WTC11 (cell line): ENCODE measurements at regions not wholly inside any gene's neighbourhood (a gene's known extent, or its start where the extent isn't known, plus 50 kb on each side); places are given as distances from the start of the nearest gene placed in this dataset.

Experiments
- ATAC-seq: fragments of 200-7000 bp; cut with Tn5 transposase; 2 replicates; pipeline ENCODE4 v1.10.0; 2021; ENCODE audit warnings: mild to moderate bottlenecking, moderate library complexity
- CTCF ChIA-PET: fragments of 300-600 bp; sonication (Branson Sonifier 250); formaldehyde crosslinking; loops from one replicate; lab custom pipeline; 2021; ENCODE audit warnings: antibody characterized with exemption; lab: Charles Lee
- POLR2A ChIA-PET: fragments of 350-600 bp; sonication (Branson Sonifier 250); formaldehyde crosslinking; loops from one replicate; lab custom pipeline; 2021; ENCODE audit warnings: antibody characterized with exemption; lab: Charles Lee
- DNase-seq: peaks from one replicate; pipeline ENCODE4 v3.0.0; 2021; ENCODE audit warnings: low spot score
- H3K27ac Mint-ChIP-seq: 2 replicates; pipeline ENCODE4 v1.8.0; 2021; ENCODE audit warnings: mixed read lengths
- H3K27me3 Mint-ChIP-seq: 2 replicates; pipeline ENCODE4 v1.8.0; 2021; ENCODE audit warnings: low read depth, mild to moderate bottlenecking, moderate library complexity, mixed read lengths
- H3K36me3 Mint-ChIP-seq: 2 replicates; pipeline ENCODE4 v1.8.0; 2021; ENCODE audit warnings: mixed read lengths
- H3K4me1 Mint-ChIP-seq: 2 replicates; pipeline ENCODE4 v1.8.0; 2022; ENCODE audit warnings: mixed read lengths
- H3K4me3 Mint-ChIP-seq: 2 replicates; pipeline ENCODE4 v1.8.0; 2021; ENCODE audit warnings: mild to moderate bottlenecking, moderate library complexity, mixed read lengths
- H3K9me3 Mint-ChIP-seq: 2 replicates; pipeline ENCODE4 v1.8.0; 2021; ENCODE audit warnings: mixed read lengths
- AFF4 ChIP-seq: sonication (generic); formaldehyde crosslinking; IDR thresholded peaks from 2 replicates; pipeline ENCODE4 v1.8.1; 2023; ENCODE audit warnings: mild to moderate bottlenecking, missing genetic modification reagents, borderline replicate concordance
- CBFB ChIP-seq: sonication (generic); formaldehyde crosslinking; IDR thresholded peaks from 2 replicates; pipeline ENCODE4 v1.8.1; 2022; ENCODE audit warnings: mild to moderate bottlenecking, low read depth, missing genetic modification reagents
- CDX4 ChIP-seq: fragments of 250-450 bp; sonication (Bioruptor Pico); IDR thresholded peaks from 2 replicates; pipeline ENCODE4 v1.9.0; 2021; ENCODE audit warnings: moderate library complexity, mild to moderate bottlenecking, inconsistent platforms, borderline replicate concordance
- E2F4 ChIP-seq: sonication (generic); formaldehyde crosslinking; IDR thresholded peaks from 2 replicates; pipeline ENCODE4 v1.8.1; 2022; ENCODE audit warnings: low read depth, mild to moderate bottlenecking, moderate library complexity, missing genetic modification reagents, borderline replicate concordance
- FOXK1 ChIP-seq: sonication (generic); formaldehyde crosslinking; IDR thresholded peaks from 2 replicates; pipeline ENCODE4 v1.8.0; 2022; ENCODE audit warnings: mild to moderate bottlenecking, moderate library complexity, missing genetic modification reagents
- FOXP4 ChIP-seq: sonication (generic); formaldehyde crosslinking; IDR thresholded peaks from 2 replicates; pipeline ENCODE4 v1.8.0; 2022; ENCODE audit warnings: mild to moderate bottlenecking, missing genetic modification reagents
- PRDM15 ChIP-seq: sonication (generic); formaldehyde crosslinking; IDR thresholded peaks from 2 replicates; pipeline ENCODE4 v1.8.0; 2022; ENCODE audit warnings: missing genetic modification reagents
- TF ChIP-seq, protein P1 (sequence below): sonication (generic); formaldehyde crosslinking; IDR thresholded peaks from 2 replicates; pipeline ENCODE4 v1.8.0; 2022; ENCODE audit warnings: mild to moderate bottlenecking, missing genetic modification reagents

GRCh38 chr2:200127848-200128247, 172.5 kb downstream of the MAIP1 start:
- ChIA-PET POLR2A (no interaction called here), CTCF (no interaction called here)
- DNase-seq (no peak), ATAC-seq (no peak)
- TF ChIP-seq AFF4 (CRISPR knock-in tag) (no peak), CDX4 (CRISPR knock-in tag) (no peak), CBFB (CRISPR knock-in tag) (no peak)
- TF ChIP-seq, protein P1, sequence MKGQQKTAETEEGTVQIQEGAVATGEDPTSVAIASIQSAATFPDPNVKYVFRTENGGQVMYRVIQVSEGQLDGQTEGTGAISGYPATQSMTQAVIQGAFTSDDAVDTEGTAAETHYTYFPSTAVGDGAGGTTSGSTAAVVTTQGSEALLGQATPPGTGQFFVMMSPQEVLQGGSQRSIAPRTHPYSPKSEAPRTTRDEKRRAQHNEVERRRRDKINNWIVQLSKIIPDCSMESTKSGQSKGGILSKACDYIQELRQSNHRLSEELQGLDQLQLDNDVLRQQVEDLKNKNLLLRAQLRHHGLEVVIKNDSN, result no peak
- Mint-ChIP-seq H3K27me3 (no peaks in the 10 kb centered on the region; the same call in 1 of the 2 replicates), H3K4me1 (peaks cover 30% of the 10 kb centered on the region), H3K4me3 (no peak overlapping the region), H3K9me3 (peaks cover 30% of the 10 kb centered on the region), H3K36me3 (peaks cover 23% of the 10 kb centered on the region), H3K27ac (no peak overlapping the region)

GRCh38 chr2:200128296-200128695, 172.9 kb downstream of the MAIP1 start:
- CTCF ChIA-PET, result interaction anchor here (0.7 kb wide), 1 partner anchor 428 kb away, joined by 4 read pairs; no protein-coding TSS in a partner anchor
- Mint-ChIP-seq H3K4me1 (peaks cover 30% of the 10 kb centered on the region), H3K27me3 (no peaks in the 10 kb centered on the region; the same call in 1 of the 2 replicates), H3K9me3 (peaks cover 30% of the 10 kb centered on the region), H3K27ac (no peak overlapping the region), H3K36me3 (peaks cover 21% of the 10 kb centered on the region), H3K4me3 (no peak overlapping the region)
- no peak for ATAC-seq
- DNase-seq, result no peak
- TF ChIP-seq FOXK1 (CRISPR knock-in tag), result no peak
- no peak for TF ChIP-seq E2F4 (CRISPR knock-in tag)
- TF ChIP-seq FOXP4 (CRISPR knock-in tag), result no peak
- no peak for TF ChIP-seq PRDM15 (CRISPR knock-in tag)
- POLR2A ChIA-PET, result no interaction called here
